ENCODE measurements at regions not wholly inside any gene's neighbourhood (a gene's known extent, or its start where the extent isn't known, plus 50 kb on each side); places are given as distances from the start of the nearest gene placed in this dataset.

GRCh38 chr9:27749838-27750237, 176.6 kb upstream of the C9orf72 start:
- no peak for DNase-seq (ENCODE audit: low read depth)
- H3K4me3 ChIP-seq (ENCODE audit: low read depth, low read length) = no peak overlapping the region
- no peak for TF ChIP-seq CTCF (IDR thresholded peaks at IDR 0.05; ENCODE audit: insufficient read depth, low read length)

GRCh38 chr9:27750566-27750965, 177.3 kb upstream of the C9orf72 start:
- no peak overlapping the region for H3K4me3 ChIP-seq (ENCODE audit: low read depth, low read length)

GRCh38 chr9:27752069-27752468, 178.8 kb upstream of the C9orf72 start:
- no peak overlapping the region for H3K4me3 ChIP-seq (ENCODE audit: low read depth, low read length)
- no peak for TF ChIP-seq CTCF (IDR thresholded peaks at IDR 0.05; ENCODE audit: insufficient read depth, low read length)

More at GRCh38 chr9:27750566-27750965, 177.3 kb upstream of the C9orf72 start:
- no peak for DNase-seq (ENCODE audit: low read depth)
- TF ChIP-seq CTCF (IDR thresholded peaks at IDR 0.05; ENCODE audit: insufficient read depth, low read length) = no peak

GRCh38 chr9:27755846-27756245, 182.6 kb upstream of the C9orf72 start:
- no peak overlapping the region for H3K4me3 ChIP-seq (ENCODE audit: low read depth, low read length)
- no peak for TF ChIP-seq CTCF (IDR thresholded peaks at IDR 0.05; ENCODE audit: insufficient read depth, low read length)
- no peak for DNase-seq (ENCODE audit: low read depth)

More at GRCh38 chr9:27752069-27752468, 178.8 kb upstream of the C9orf72 start:
- no peak for DNase-seq (ENCODE audit: low read depth)

- DNase-seq (ENCODE audit: low read depth) = no peak
- no peak overlapping the region for H3K4me3 ChIP-seq (ENCODE audit: low read depth, low read length)
- TF ChIP-seq CTCF (IDR thresholded peaks at IDR 0.05; ENCODE audit: insufficient read depth, low read length) = no peak
These were observed 183.1 kb upstream of the C9orf72 start for GRCh38 chr9:27756418-27756817.

GRCh38 chr9:27763831-27764230, 190.6 kb upstream of the C9orf72 start:
- no peak overlapping the region for H3K4me3 ChIP-seq (ENCODE audit: low read depth, low read length)
- no peak for DNase-seq (ENCODE audit: low read depth)
- TF ChIP-seq CTCF (IDR thresholded peaks at IDR 0.05; ENCODE audit: insufficient read depth, low read length) = no peak
